CD4-positive, alpha-beta memory T cell (primary cell): ENCODE measurements at regions not wholly inside any gene's neighbourhood (a gene's known extent, or its start where the extent isn't known, plus 50 kb on each side); places are given as distances from the start of the nearest gene placed in this dataset.

ENCODE experiments used
- CTCF ChIA-PET: fragments of 350-600 bp; sonication (Branson Sonifier 250); formaldehyde crosslinking; loops from one replicate; lab custom pipeline; 2021; ENCODE audit warnings: inconsistent platforms; ENCODE audit not compliant: partially characterized antibody; lab: Charles Lee
- POLR2A ChIA-PET: fragments of 350-600 bp; sonication (Branson Sonifier 250); formaldehyde crosslinking; loops from one replicate; lab custom pipeline; 2021; ENCODE audit not compliant: partially characterized antibody; lab: Charles Lee
- DNase-seq, 5 donors: peaks; one replicate each; pipeline versions ENCODE4 v3.0.0 to v3.0.0-alpha.2; 2020 to 2022; ENCODE audit warnings: mixed read lengths in 1 of 5
- H3K27ac ChIP-seq: one replicate; pipeline ENCODE4 v1.7.0; 2013; ENCODE audit warnings: low read depth, low read length
- H3K27me3 ChIP-seq: 2 replicates; pipeline ENCODE4 v1.7.0; 2013; ENCODE audit warnings: mild to moderate bottlenecking, low read length, moderate library complexity; ENCODE audit not compliant: insufficient read depth
- H3K36me3 ChIP-seq: 2 replicates; pipeline ENCODE4 v1.7.0; 2013; ENCODE audit warnings: mild to moderate bottlenecking, low read length, moderate library complexity; ENCODE audit not compliant: insufficient read depth
- H3K4me1 ChIP-seq: 2 replicates; pipeline ENCODE4 v1.7.0; 2013; ENCODE audit warnings: mild to moderate bottlenecking, low read length, moderate library complexity; ENCODE audit not compliant: insufficient read depth
- H3K4me3 ChIP-seq, 2 donors: one replicate each; pipeline ENCODE4 v1.7.0; 2013; ENCODE audit warnings: low read length in 2 of 2, mild to moderate bottlenecking in 1 of 2
- H3K9me3 ChIP-seq, 2 donors: one replicate each; pipeline ENCODE4 v1.7.0; 2013; ENCODE audit warnings: low read length in 2 of 2, control low read depth in 1 of 2; ENCODE audit not compliant: control insufficient read depth in 1 of 2
- H3K27ac Mint-ChIP-seq, 7 donors: one replicate each; pipeline ENCODE4 v1.8.0; 2020 to 2021; ENCODE audit warnings: mixed read lengths in 7 of 7, mild to moderate bottlenecking in 6 of 7, inconsistent platforms in 3 of 7, moderate library complexity in 3 of 7
- H3K27me3 Mint-ChIP-seq, 2 donors: one replicate each; pipeline ENCODE4 v1.8.0; 2020 to 2021; ENCODE audit warnings: mixed read lengths in 2 of 2
- H3K36me3 Mint-ChIP-seq, 2 donors: one replicate each; pipeline ENCODE4 v1.8.0; 2020 to 2021; ENCODE audit warnings: mixed read lengths in 2 of 2, inconsistent platforms in 1 of 2, mild to moderate bottlenecking in 1 of 2
- H3K4me1 Mint-ChIP-seq, 4 donors: one replicate each; pipeline ENCODE4 v1.8.0; 2020 to 2021; ENCODE audit warnings: mixed read lengths in 4 of 4, mild to moderate bottlenecking in 1 of 4
- H3K4me3 Mint-ChIP-seq, 8 donors: one replicate each; pipeline ENCODE4 v1.8.0; 2020 to 2021; ENCODE audit warnings: mixed read lengths in 8 of 8, mild to moderate bottlenecking in 7 of 8, moderate library complexity in 6 of 8, inconsistent platforms in 3 of 8
- H3K9me3 Mint-ChIP-seq, 8 donors: one replicate each; pipeline ENCODE4 v1.8.0; 2020 to 2021; ENCODE audit warnings: mixed read lengths in 8 of 8, mild to moderate bottlenecking in 5 of 8, inconsistent platforms in 3 of 8, moderate library complexity in 1 of 8
- intact Hi-C: fragments of 100-400 bp; cut with micrococcal nuclease; formaldehyde crosslinking; loops from one replicate; pipeline ENCODE4 v1.15.1; 2023

- no peaks in the 10 kb centered on the region for H3K4me1 ChIP-seq
- no peak overlapping the region for H3K4me3 Mint-ChIP-seq
- peaks cover 0 to 11% (median 7%) of the 10 kb centered on the region in 8 donors for H3K9me3 Mint-ChIP-seq
- H3K27ac Mint-ChIP-seq: no peak overlapping the region
- no peaks in the 10 kb centered on the region for H3K4me1 Mint-ChIP-seq
- H3K27me3 ChIP-seq: no peaks in the 10 kb centered on the region
- ChIA-PET POLR2A (no interaction called here), CTCF (no interaction called here)
- peaks cover 0 to 2% of the 10 kb centered on the region in 2 donors for H3K36me3 Mint-ChIP-seq
- H3K9me3 ChIP-seq: no peaks in the 10 kb centered on the region
- no peak overlapping the region for H3K4me3 ChIP-seq
- no peak overlapping the region for H3K27ac ChIP-seq
- H3K36me3 ChIP-seq: no peaks in the 10 kb centered on the region
- peaks cover 2 to 5% of the 10 kb centered on the region in 2 donors for H3K27me3 Mint-ChIP-seq
- no peak for DNase-seq
- intact Hi-C loops: no loop called here
Measured at GRCh38 chr9:71218774-71219173, 97.4 kb upstream of the TRPM3 start.

GRCh38 chr9:71213633-71214032, 92.2 kb upstream of the TRPM3 start:
- no peak for DNase-seq
- no peaks in the 10 kb centered on the region for H3K4me1 Mint-ChIP-seq
- H3K27me3 Mint-ChIP-seq: peaks cover 0 to 2% of the 10 kb centered on the region in 2 donors
- Histone ChIP-seq H3K27ac (no peak overlapping the region), H3K4me3 (no peak overlapping the region), H3K9me3 (no peaks in the 10 kb centered on the region), H3K4me1 (no peaks in the 10 kb centered on the region), H3K36me3 (no peaks in the 10 kb centered on the region), H3K27me3 (no peaks in the 10 kb centered on the region)
- peaks cover 2 to 16% (median 7%) of the 10 kb centered on the region in 8 donors for H3K9me3 Mint-ChIP-seq
- H3K27ac Mint-ChIP-seq: no peak overlapping the region
- peaks cover 0 to 2% of the 10 kb centered on the region in 2 donors for H3K36me3 Mint-ChIP-seq
- intact Hi-C loops: no loop called here
- POLR2A ChIA-PET: no interaction called here
- CTCF ChIA-PET: no interaction called here
- H3K4me3 Mint-ChIP-seq: no peak overlapping the region

GRCh38 chr9:71210326-71210725, 88.9 kb upstream of the TRPM3 start:
- H3K9me3 Mint-ChIP-seq: peaks cover 2 to 16% (median 7%) of the 10 kb centered on the region in 8 donors
- no peaks in the 10 kb centered on the region for H3K36me3 ChIP-seq
- no peak overlapping the region for H3K4me3 ChIP-seq
- no peak overlapping the region for H3K27ac ChIP-seq
- no peak overlapping the region for H3K4me3 Mint-ChIP-seq
- POLR2A ChIA-PET: no interaction called here
- H3K27ac Mint-ChIP-seq: no peak overlapping the region
- intact Hi-C loops: no loop called here
- no peaks in the 10 kb centered on the region for H3K27me3 ChIP-seq
- no peaks in the 10 kb centered on the region for H3K9me3 ChIP-seq
- H3K27me3 Mint-ChIP-seq: no peaks in the 10 kb centered on the region
- CTCF ChIA-PET: no interaction called here
- no peaks in the 10 kb centered on the region for H3K4me1 ChIP-seq
- DNase-seq: no peak
- peaks cover 0 to 2% of the 10 kb centered on the region in 2 donors for H3K36me3 Mint-ChIP-seq
- H3K4me1 Mint-ChIP-seq: no peaks in the 10 kb centered on the region

GRCh38 chr9:71209890-71210289, 88.5 kb upstream of the TRPM3 start:
- peaks cover 2 to 16% (median 7%) of the 10 kb centered on the region in 8 donors for H3K9me3 Mint-ChIP-seq
- no peak for DNase-seq
- ChIA-PET POLR2A (no interaction called here), CTCF (no interaction called here)
- no peak overlapping the region for H3K4me3 Mint-ChIP-seq
- no peak overlapping the region for H3K4me3 ChIP-seq
- no peaks in the 10 kb centered on the region for H3K36me3 ChIP-seq
- H3K27ac Mint-ChIP-seq: no peak overlapping the region
- intact Hi-C loops: no loop called here
- H3K27me3 Mint-ChIP-seq: no peaks in the 10 kb centered on the region
- H3K4me1 ChIP-seq: no peaks in the 10 kb centered on the region
- H3K4me1 Mint-ChIP-seq: no peaks in the 10 kb centered on the region
- peaks cover 0 to 2% of the 10 kb centered on the region in 2 donors for H3K36me3 Mint-ChIP-seq
- no peaks in the 10 kb centered on the region for H3K27me3 ChIP-seq
- no peak overlapping the region for H3K27ac ChIP-seq
- H3K9me3 ChIP-seq: no peaks in the 10 kb centered on the region

- intact Hi-C loops: no loop called here
- no peak for DNase-seq
- H3K9me3 Mint-ChIP-seq: peaks cover 0 to 11% (median 4%) of the 10 kb centered on the region in 8 donors
- Histone ChIP-seq H3K27me3 (no peaks in the 10 kb centered on the region), H3K4me3 (no peak overlapping the region), H3K27ac (no peak overlapping the region), H3K9me3 (no peaks in the 10 kb centered on the region), H3K36me3 (no peaks in the 10 kb centered on the region), H3K4me1 (no peaks in the 10 kb centered on the region)
- no peak overlapping the region for H3K27ac Mint-ChIP-seq
- H3K36me3 Mint-ChIP-seq: no peaks in the 10 kb centered on the region
- H3K4me3 Mint-ChIP-seq: no peak overlapping the region
- no peaks in the 10 kb centered on the region for H3K4me1 Mint-ChIP-seq
- POLR2A ChIA-PET: no interaction called here
- no peaks in the 10 kb centered on the region for H3K27me3 Mint-ChIP-seq
- CTCF ChIA-PET: no interaction called here
Measured at GRCh38 chr9:71202931-71203330, 81.5 kb upstream of the TRPM3 start.

- H3K27me3 Mint-ChIP-seq: peaks cover 0 to 3% of the 10 kb centered on the region in 2 donors
- Histone ChIP-seq H3K27me3 (no peaks in the 10 kb centered on the region), H3K36me3 (no peaks in the 10 kb centered on the region), H3K9me3 (no peaks in the 10 kb centered on the region), H3K27ac (no peak overlapping the region), H3K4me1 (no peaks in the 10 kb centered on the region), H3K4me3 (no peak overlapping the region)
- no peak overlapping the region for H3K4me3 Mint-ChIP-seq
- no peaks in the 10 kb centered on the region for H3K36me3 Mint-ChIP-seq
- intact Hi-C loops: no loop called here
- H3K4me1 Mint-ChIP-seq: no peaks in the 10 kb centered on the region
- H3K27ac Mint-ChIP-seq: no peak overlapping the region
- no peak for DNase-seq
- POLR2A ChIA-PET: no interaction called here
- peaks cover 0 to 5% (median 2%) of the 10 kb centered on the region in 8 donors for H3K9me3 Mint-ChIP-seq
- CTCF ChIA-PET: no interaction called here
Measured at GRCh38 chr9:71191708-71192107, 70.3 kb upstream of the TRPM3 start.

GRCh38 chr9:71183251-71183650, 61.8 kb upstream of the TRPM3 start:
- no peaks in the 10 kb centered on the region for H3K27me3 ChIP-seq
- intact Hi-C loops: no loop called here
- Mint-ChIP-seq H3K4me3 (no peak overlapping the region), H3K27me3 (no peaks in the 10 kb centered on the region), H3K9me3 (peaks cover 0 to 3% (median 0%) of the 10 kb centered on the region in 8 donors), H3K4me1 (no peaks in the 10 kb centered on the region), H3K27ac (no peak overlapping the region), H3K36me3 (no peaks in the 10 kb centered on the region)
- no peaks in the 10 kb centered on the region for H3K36me3 ChIP-seq
- H3K9me3 ChIP-seq: no peaks in the 10 kb centered on the region
- CTCF ChIA-PET: no interaction called here
- H3K4me1 ChIP-seq: no peaks in the 10 kb centered on the region
- POLR2A ChIA-PET: no interaction called here
- no peak overlapping the region for H3K27ac ChIP-seq
- no peak for DNase-seq
- no peak overlapping the region for H3K4me3 ChIP-seq

- Histone ChIP-seq H3K27me3 (no peaks in the 10 kb centered on the region), H3K9me3 (no peaks in the 10 kb centered on the region), H3K27ac (no peak overlapping the region), H3K36me3 (no peaks in the 10 kb centered on the region), H3K4me3 (no peak overlapping the region), H3K4me1 (no peaks in the 10 kb centered on the region)
- peaks cover 0 to 3% (median 0%) of the 10 kb centered on the region in 8 donors for H3K9me3 Mint-ChIP-seq
- DNase-seq: no peak
- ChIA-PET POLR2A (no interaction called here), CTCF (no interaction called here)
- no peak overlapping the region for H3K4me3 Mint-ChIP-seq
- H3K27ac Mint-ChIP-seq: no peak overlapping the region
- no peaks in the 10 kb centered on the region for H3K36me3 Mint-ChIP-seq
- no peaks in the 10 kb centered on the region for H3K4me1 Mint-ChIP-seq
- intact Hi-C loops: no loop called here
- no peaks in the 10 kb centered on the region for H3K27me3 Mint-ChIP-seq
Measured at GRCh38 chr9:71179183-71179582, 57.8 kb upstream of the TRPM3 start.
